Stimulated activated CD4-positive, alpha-beta T cell treated with anti-CD3 and anti-CD28 coated beads, Interleukin-15, amount 100 ng/mL, for 24 hours (primary cell): ENCODE measurements at regions not wholly inside any gene's neighbourhood (a gene's known extent, or its start where the extent isn't known, plus 50 kb on each side); places are given as distances from the start of the nearest gene placed in this dataset.

Experiments
- DNase-seq: peaks from one replicate; pipeline ENCODE4 v3.0.0-alpha.2; 2020

DNA sequence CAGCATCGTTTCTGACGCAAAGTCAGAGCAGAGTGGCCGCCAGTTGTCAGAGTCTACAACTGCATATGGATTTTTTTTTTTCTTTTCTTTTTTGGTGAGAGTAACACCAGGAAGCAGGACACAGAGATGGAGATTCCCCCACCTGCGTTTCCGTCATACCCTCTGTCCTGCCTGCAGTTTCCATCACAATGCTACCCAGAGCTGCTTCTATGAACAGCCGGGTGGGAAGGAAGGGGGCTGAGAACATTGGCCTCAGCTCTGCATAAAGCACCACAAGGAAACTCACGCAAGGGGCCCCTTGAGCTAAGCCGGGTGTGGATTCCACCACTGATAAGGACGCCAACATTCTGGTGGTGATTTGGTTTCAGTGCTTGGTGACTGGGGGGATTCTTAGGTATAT is 183.5 kb upstream of the AFDN start:
- no peak for DNase-seq

DNA sequence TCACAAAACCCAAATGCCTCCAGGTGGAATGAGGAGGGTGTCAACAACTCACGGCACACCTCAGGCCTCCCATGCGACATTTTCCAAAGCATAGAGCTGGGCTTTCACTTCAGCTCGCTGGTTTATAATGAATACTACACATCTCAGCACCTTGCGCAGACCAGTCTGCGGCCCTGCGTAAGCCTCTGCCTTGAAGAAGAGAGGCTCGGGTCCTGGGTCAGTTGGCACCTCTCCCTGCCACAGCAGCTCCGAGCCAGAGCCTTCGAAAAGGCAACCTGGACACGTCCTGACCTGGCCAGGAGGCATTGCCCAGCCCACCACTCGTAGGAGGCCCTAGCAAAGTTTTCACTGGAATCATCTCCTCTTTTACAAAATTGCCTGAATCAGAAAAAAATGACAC is 183.0 kb upstream of the AFDN start:
- DNase-seq, result no peak

DNA sequence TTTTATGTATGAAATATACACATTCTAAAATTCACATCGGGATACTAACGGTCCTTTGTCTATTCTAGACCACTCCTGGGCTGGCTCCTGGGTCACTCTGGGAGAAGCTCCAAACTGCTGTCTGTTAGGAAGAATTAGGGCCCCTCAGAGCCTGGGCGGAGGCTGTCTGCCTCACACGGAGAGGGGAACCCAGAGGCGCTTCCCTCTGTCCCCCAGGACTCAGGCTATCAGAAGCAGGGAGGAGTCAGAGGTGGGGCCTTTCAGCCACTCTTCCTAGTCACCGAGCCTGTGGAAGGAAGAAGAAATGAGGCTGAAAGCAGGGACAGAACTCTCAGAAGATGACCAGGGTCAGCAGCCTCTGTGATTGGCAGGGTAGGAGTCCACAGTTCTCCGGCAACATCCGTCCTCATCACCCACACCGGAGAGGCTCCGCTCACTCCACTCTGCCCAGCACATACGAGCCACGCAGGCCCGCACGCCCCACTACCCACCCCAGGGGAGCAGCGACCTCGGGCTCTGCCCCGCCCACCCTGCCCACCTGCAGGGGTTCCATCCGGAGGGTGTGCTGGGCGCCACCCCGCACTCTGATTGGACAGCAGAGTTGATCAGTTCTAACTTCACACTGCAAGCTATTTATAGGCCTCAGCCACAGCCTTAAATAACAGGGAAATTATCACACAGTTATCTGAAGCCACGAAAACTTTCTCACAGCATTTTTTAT is 182.1 kb upstream of the AFDN start:
- DNase-seq, result no peak

DNA sequence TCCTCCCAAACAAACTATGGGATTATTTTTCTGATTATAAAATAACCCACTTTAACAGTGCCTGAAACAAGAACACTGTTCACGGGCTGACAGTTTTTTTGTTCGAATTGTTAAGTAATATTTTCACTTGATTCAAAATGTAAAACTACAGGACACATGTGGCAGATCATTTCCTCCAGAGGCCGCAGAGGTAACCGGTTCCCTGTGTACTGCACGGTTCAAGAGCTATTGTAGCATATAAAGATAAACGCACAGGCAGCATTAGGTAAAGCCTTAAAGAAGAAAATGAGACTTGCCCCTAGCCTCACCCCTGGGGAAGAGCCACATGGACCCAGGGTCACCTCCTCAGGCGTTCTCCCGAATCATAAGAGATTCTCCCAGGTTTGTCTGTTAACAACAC is 181.3 kb upstream of the AFDN start:
- no peak for DNase-seq

DNA sequence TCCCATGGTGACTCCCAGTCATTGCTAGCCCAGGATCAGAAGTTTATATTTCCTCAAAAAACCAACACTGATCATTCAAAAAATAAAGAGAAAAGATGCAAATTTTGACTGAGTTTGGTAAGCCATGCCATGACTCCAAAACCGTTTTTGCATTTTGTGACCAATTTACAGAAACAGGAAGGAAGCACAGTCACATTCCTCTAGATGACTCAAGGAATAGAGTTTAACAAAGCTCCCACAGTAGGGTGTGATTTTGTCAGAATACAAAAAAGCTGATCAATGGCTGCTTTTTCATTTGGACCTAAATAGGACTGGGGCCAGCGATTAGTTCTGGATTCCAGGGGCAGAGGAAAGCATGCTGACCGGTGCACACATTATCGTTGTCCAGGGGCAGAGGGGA is 179.4 kb upstream of the AFDN start:
- DNase-seq, result no peak

DNA sequence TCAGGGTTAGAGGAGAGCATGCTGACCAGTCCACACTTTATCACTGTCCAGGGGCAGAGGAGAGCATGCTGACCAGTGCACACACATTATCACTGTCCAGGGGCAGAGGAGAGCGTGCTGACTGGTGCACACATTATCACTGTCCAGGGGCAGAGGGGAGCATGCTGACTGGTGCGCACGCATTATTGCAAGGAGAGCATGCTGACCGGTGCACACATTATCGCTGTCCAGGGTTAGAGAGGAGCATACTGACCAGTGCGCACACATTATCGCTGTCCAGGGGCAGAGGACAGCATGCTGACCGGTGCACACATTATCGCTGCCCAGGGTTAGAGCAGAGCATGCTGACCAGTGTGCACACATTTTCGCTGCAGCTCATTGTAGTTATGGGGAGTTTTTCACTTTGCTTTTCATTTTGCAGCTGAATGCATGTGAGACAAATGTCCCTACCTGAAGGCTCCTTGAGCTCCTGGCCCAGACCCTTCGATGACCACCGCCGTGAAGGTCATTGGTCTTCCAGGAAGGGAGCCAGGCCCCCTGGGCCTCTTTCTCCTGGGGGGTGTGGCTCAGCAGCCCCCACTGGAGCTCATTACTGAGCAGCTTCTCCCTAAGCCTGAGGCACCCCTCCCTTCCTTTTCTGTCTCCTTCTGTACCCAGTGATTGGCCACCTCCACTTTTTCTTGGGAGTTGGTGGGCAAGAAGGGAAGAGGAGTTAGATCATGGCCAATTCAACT is 178.8 kb upstream of the AFDN start:
- DNase-seq, result no peak

DNA sequence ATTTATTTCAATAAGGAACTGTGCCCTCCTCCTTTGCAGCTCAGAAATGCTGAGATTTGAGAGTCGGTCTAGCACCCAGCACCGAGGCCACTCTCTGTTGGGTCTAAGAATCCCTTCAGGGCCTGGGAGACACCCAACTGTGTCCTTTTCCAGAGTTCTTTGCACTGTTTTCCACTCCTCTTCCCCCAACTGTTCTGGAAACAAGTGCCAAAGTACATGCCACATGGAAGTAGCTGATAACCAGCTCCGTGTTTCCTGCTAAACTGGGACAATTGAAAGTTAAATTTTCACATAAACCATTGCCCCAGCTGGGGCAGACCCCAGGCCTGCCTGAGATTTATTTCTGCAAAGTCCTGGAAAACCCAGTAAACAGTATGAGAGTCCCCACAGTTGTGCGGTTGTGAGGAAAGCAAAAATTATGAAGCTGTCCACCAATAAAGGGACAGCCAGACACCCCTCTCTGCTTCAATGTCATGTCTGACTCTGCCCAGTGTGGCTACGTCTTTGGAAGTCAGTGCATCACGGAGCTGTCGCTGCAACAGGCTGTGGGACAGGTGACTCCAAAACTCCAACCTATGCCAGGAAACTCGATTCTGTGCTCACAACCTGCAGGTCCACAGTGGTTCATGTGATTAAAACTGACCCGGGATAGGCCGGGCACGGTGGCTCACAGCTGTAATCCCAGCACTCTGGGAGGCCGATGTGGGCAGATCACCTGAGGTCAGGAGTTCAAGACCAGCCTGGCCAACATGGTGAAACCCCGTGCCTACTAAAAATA is 178.0 kb upstream of the AFDN start:
- DNase-seq, result no peak

DNA sequence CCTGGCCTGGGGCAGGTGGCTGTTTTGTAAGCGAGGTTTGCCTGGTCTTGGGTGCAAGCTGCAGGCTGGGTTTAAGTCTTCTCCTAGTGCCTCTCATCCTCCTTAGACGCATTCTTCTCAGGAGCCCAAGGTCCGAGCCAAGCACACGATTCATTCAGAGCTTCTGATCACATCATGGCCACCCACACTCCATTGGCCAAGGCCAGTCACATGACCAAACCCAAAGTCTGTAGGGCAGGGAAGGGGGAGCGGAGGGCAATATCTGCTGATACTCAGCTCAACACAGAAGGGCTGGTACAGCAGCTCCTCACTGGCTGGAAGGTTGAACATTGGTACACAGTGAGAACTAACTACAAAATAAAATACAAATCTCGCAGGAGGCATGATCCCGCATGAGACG is 177.2 kb upstream of the AFDN start:
- DNase-seq, result no peak

DNA sequence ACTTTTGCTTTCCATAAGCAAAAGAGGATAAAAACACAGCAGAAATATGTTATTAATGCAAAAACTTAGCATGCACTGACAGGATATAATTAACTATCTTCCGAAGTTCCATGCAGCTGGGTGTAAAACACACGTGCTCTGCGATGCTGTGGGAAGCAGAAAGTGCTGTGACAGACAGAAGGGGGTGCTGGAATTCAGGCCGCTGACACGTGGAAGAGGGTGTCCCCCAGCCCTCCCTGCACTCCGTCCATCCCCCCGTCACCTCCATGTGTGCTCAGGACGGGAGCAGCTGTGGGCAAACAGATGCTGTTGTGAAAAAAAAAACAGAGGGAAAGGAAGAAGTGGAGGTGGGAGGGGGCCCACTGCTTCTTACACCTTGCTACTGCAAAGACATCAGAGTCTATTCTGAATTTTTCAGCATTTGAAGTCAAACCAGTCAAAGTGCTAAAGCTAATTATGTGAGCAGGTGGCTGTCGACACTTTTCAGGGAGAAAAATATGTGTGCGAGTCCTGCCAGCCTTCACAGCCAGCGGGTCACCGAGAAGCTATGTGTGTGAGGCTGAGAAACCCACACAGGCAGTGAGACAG is 175.9 kb upstream of the AFDN start:
- no peak for DNase-seq

DNA sequence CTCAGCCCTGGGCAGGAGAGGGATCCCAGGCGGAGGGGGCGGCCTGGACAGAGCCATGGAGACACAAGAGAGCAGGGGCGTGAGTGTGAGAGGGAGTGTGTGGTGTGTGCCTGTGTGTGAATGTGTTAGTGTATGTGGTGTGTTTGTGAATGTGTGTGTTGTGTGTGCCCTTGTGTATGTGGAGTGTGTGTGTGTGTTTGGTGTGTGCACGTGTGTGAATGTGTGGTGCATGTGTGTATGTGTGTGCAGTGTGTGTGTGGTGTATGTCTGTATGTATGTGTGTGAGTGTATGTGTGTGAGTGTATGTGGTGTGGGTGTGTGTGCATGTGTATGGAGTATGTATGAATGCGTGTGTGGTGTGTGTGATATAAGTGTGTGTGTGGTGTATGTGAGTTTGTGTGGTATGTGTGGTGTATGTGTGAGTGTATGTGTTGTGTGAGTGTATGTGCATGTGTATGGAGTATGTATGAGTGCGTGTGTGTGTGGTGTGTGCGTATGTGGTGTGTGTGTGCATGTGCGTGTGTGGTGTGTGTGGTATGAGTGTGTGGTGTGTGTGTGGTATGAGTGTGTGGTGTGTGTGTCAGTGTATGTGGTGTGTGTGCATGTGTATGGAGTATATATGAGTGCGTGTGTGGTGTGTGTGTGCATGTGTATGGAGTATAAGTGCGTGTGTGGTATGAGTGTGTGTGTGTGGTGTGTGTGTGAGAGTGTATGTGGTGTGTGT is 175.2 kb upstream of the AFDN start:
- DNase-seq, result no peak

DNA sequence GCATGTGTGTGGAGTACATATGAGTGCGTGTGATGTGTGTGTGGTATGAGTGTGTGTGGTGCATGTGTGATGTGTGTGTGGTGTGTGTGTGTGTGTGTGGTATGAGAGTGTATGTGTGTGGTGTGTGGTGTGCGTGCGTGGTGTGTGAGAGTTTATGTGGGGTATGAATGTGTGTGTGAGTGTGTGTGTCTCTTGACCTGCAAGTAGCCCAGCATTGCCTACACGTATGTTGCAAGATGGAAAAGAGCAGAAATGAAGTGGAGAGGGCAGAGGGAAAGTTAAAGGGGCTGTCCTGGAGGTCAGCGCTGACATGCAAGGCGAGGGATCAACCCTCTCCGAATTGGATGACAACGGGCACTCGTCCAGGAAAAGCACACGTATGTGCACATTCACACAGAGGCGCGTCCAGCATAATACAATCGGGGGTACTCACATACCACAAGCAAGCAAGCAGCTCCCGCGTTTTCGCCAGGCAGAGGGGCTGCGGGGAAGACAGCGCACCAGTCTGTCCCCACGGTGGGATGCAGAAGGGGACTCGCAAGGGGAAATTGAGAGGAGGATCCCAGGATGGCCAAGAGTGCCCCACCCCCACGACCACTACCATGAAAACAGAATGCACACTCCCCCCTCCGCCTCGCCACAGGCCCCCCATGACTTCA is 174.5 kb upstream of the AFDN start:
- no peak for DNase-seq

DNA sequence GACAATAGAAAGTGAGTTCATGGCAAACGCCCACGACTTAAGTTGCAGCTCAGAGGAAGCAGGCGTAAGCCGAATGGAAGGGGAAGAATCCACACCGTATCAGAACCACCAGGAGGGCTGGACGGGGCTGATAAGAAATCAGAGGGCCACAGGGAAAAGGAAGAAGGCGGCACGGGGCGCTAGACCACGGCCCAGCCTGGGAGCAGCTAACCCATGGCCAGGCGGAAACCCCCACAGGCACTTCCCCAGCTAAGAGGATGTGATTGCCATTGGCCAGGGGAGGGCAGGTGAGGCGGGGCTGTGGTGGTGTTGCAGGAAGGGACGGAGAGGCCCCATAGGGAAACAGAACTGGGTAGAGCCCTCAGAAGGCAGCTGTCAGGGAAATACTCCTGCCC is 174.0 kb upstream of the AFDN start:
- no peak for DNase-seq

DNA sequence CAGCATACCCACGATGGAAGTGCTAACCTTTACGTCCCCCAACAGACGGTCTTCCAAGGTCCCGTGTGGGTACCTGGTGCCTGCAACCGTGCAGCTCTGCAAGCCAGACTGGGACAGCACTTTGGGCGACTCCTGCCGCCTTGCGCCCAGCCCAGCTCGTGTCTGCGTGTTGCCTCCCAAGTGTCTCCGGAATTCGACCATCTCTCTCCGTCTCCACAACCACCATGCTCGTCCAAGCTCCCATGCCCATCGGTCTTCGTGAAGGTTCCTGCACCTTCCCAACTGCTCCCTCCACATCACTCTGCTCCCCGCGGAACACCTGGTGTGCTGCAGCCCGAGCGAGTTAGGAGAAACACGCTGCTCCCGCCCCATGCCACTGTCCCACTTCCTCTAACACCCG is 173.2 kb upstream of the AFDN start:
- DNase-seq, result no peak

DNA sequence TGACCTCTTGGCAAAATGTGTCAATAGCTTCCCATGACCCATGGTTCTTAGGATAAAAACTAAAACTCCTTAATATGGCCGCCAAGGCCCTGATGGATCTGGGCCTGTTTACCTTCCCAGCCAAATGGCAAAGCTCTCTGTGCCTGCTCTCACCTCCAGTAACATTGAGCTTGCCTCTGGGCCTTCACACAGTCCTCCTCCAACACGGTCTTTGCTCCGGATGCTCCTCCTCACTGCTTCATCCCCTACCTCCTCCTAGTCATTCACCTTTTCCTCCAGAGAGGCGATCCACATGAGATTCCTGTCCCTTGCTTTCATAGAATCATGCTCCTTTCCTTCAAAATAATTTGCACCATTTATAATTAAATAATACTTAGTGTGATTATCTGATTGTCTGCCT is 172.3 kb upstream of the AFDN start:
- no peak for DNase-seq

DNA sequence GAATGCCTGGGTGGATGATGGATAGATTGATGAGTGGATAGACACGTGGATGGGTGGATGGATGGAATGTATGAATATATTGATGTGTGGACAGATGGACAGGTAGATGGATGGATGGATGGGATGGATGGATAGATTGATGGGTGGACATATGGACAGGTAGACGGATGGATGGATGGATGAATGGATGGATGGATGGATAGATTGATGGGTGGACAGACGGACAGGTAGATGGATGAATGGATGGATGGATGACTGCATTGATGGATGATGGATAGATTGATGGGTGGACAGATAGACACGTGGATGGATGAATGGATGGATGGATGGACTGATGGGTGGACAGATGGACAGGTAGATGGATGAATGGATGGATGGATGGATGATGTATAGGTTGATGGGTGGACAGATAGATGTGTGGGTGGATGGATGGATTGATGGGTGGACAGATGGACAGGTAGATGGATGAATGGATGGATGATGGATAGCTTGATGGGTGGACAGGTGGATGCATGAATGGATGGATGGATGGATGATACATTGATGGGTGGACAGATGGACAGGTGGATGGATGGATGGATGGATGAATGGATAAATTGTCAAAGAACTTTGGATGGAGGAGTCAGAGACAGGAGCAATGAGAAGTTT is 171.4 kb upstream of the AFDN start:
- DNase-seq, result no peak

DNA sequence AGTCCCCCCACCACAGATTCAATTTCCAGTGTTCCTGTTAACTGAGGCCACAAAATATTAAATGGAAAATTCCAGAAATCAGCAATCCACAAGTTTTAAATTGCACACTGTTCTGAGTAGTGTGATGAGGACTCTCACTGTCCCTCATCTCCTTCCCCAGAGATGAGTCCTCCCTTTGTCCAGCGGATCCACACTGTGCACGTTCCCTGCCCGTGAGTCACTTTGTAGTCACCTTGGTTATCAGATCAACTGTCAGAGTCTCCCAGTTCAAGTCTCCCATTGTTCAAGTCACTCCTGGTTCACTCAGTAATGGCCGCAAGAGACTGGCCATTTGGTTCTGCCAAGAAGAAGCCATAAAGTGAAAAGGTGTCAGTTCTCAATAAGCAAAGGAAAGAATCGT is 168.6 kb upstream of the AFDN start:
- no peak for DNase-seq

DNA sequence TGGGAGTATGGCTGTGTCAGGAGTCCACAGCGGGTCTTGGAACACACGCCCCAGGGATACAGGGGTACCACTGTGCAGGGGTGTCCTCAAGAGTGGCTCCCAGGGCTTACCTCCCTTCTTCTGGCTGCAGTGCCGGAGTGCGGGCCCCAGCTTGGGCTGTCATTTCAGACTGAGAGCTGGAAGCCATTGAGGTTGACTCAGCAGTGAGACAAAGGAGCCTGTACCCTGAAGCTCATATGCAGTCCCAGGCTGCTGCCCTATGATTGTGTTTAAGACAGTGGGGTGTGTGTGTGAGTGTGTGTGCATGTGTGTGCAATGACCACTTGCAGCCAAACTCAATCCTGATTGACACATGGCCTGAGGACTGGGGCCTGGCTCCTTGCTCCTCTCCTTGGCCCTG is 167.7 kb upstream of the AFDN start:
- no peak for DNase-seq

DNA sequence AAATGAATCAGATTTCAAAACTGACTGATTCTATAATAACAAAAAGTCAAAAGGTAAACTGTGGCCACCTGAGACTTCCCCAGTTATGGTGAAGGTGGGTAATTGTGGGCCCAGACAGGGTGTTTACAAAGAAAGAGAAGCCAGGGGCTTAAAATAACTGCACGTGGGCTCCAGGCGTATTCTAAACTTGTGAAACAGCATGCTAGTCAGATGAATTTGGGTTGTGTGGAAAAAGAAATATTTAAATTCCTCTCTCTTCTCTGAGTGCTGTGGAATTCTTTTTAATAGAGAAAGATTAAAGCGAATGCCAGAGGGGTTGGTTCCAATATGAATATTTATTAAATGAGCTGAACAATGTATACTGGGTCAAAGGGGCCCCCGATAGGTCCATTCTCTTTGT is 166.3 kb upstream of the AFDN start:
- no peak for DNase-seq

DNA sequence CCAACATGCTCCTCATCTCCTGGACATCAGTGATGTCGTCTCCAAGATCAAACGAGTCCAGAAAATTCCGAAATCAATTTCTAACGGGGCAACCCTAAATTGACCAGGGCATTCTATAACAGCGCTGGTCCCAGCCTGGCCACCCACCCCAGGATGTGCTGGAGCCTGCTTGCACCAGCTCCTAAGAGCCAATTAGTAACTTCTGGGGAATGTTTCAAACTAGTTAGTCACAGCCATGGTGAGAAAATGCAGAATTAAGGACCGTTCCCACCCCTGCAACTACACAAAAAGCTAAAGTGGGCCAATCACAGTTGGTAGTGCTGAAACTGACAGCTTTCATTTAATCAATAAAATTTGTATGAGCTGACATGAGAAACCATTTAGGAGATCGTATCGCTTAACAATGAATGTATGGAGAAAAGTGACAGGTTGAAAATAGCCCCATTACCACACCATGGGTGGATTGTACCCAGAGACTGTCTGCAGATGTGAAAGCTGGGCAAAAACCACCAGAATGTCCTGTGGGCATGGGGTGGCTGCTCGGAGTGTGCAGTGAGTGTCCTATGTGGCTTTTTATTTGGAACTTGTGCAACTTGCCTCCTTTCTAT is 165.7 kb upstream of the AFDN start:
- no peak for DNase-seq

DNA sequence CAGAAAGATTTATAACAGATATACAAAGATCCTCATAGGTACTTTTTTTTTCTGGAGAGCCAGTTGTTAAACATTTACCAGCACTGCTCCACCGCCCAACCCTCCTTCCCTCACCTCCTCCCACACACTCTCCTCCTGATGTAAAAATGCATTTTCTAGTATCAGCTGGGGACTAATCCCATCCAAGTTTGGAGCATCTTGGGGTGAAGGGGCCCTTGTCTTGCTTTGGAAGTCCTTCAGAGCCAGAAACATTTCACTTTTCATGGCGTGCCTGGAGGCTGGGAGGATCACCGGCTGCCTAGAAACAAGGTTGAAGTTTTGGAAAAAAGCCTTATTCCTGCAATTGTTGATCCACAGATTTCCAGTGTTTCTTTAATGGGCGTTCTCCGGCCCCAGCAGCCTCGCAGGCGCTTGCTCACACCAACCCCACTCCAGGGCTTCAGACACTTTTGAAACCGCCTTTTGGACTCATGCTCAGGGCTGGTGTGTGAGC is 165.1 kb upstream of the AFDN start:
- DNase-seq, result no peak
